PC-3 (cell line): ENCODE measurements at regions not wholly inside any gene's neighbourhood (a gene's known extent, or its start where the extent isn't known, plus 50 kb on each side); places are given as distances from the start of the nearest gene placed in this dataset.

Source experiments
- ATAC-seq: fragments of 200-7000 bp; cut with Tn5 transposase; 2 replicates; pipeline ENCODE4 v1.9.1; 2020; ENCODE audit warnings: mild to moderate bottlenecking, moderate library complexity
- BruUV-seq: library from RNA; stranded (reverse); fragments of 400-500 nt; replicated peaks from 2 replicates; lab custom pipeline; 2021; lab: Mats Ljungman, UMichigan
- CTCF ChIA-PET: fragments of 300-600 bp; sonication (Branson Sonifier 250); formaldehyde crosslinking; loops from one replicate; lab custom pipeline; 2022; ENCODE audit warnings: antibody characterized with exemption; lab: Charles Lee
- POLR2A ChIA-PET: fragments of 300-600 bp; sonication (Branson Sonifier 250); formaldehyde crosslinking; loops from one replicate; lab custom pipeline; 2022; ENCODE audit warnings: antibody characterized with exemption; ENCODE audit not compliant: unreplicated experiment; lab: Charles Lee
- DNase-seq: peaks from one replicate; pipeline ENCODE4 v3.0.0-alpha.2; 2015
- H2AFZ ChIP-seq: fragments of 300-600 bp; sonication (generic); 2 replicates; pipeline ENCODE4 v1.6.0; 2016; ENCODE audit warnings: antibody characterized with exemption, low read length
- H3F3A ChIP-seq: fragments of 300-600 bp; sonication (generic); one replicate; pipeline ENCODE4 v1.6.0; 2017; ENCODE audit warnings: antibody characterized with exemption, low read length, control low read depth, mild to moderate bottlenecking; ENCODE audit not compliant: unreplicated experiment
- H3K27ac ChIP-seq: fragments of 300-600 bp; sonication (generic); 2 replicates; pipeline ENCODE4 v1.5.1; 2016; ENCODE audit warnings: mild to moderate bottlenecking, low read length
- H3K27me3 ChIP-seq: fragments of 300-600 bp; sonication (generic); 2 replicates; pipeline ENCODE4 v1.6.1; 2016; ENCODE audit warnings: low read length, mixed read lengths
- H3K36me3 ChIP-seq: fragments of 300-600 bp; sonication (generic); 2 replicates; pipeline ENCODE4 v1.6.1; 2016; ENCODE audit warnings: low read depth, mixed run types, low read length, mixed read lengths
- H3K4me1 ChIP-seq: fragments of 300-600 bp; sonication (generic); 2 replicates; pipeline ENCODE4 v1.5.1; 2016; ENCODE audit warnings: low read length; ENCODE audit not compliant: insufficient read depth
- H3K4me2 ChIP-seq: fragments of 300-600 bp; sonication (generic); 2 replicates; pipeline ENCODE4 v1.6.0; 2016; ENCODE audit warnings: low read length
- H3K4me3 ChIP-seq: fragments of 300-600 bp; sonication (generic); 2 replicates; pipeline ENCODE4 v1.5.1; 2016; ENCODE audit warnings: mild to moderate bottlenecking, low read length, mixed read lengths
- H3K79me2 ChIP-seq: fragments of 300-600 bp; sonication (generic); 2 replicates; pipeline ENCODE4 v1.6.1; 2017; ENCODE audit warnings: low read length, mixed read lengths
- H3K9ac ChIP-seq: fragments of 300-600 bp; sonication (generic); 2 replicates; pipeline ENCODE4 v1.6.0; 2016; ENCODE audit warnings: mild to moderate bottlenecking, low read length
- H3K9me2 ChIP-seq: fragments of 300-600 bp; sonication (generic); replicated peaks from 2 replicates; pipeline ENCODE4 v1.6.1; 2016; ENCODE audit warnings: mixed run types, low read length, mixed read lengths
- H3K9me3 ChIP-seq: fragments of 300-600 bp; sonication (generic); 2 replicates; pipeline ENCODE4 v1.6.1; 2016; ENCODE audit warnings: low read length, mixed read lengths
- H4K20me1 ChIP-seq: fragments of 300-600 bp; sonication (generic); 2 replicates; pipeline ENCODE4 v1.6.1; 2016; ENCODE audit warnings: low read length, mixed read lengths
- EZH2 ChIP-seq: fragments of 300-600 bp; sonication (generic); IDR thresholded peaks from one replicate; pipeline ENCODE4 v1.6.1; 2017; ENCODE audit warnings: antibody characterized with exemption, mild to moderate bottlenecking, low read length; ENCODE audit not compliant: unreplicated experiment
- EZH2phosphoT487 ChIP-seq: fragments of 300-600 bp; sonication (generic); IDR thresholded peaks from 2 replicates; pipeline ENCODE4 v1.6.1; 2018; ENCODE audit warnings: mild to moderate bottlenecking, antibody characterized with exemption, low read length, borderline replicate concordance
- intact Hi-C: fragments of 100-400 bp; cut with micrococcal nuclease; formaldehyde crosslinking; loops from 2 replicates; pipeline ENCODE4 v1.9.0; 2023
- TF ChIP-seq, protein P1 (sequence below): fragments of 300-600 bp; sonication (generic); conservative IDR thresholded peaks from 2 replicates; pipeline ENCODE4 v1.5.1; 2017; ENCODE audit warnings: antibody characterized with exemption, low read depth, mild to moderate bottlenecking, low read length

GRCh38 chr2:160920061-160920460 is 240.2 kb upstream of the TANK start:
- ChIA-PET POLR2A (no interaction called here), CTCF (no interaction called here)
- no peak overlapping the region for H2AFZ ChIP-seq
- H4K20me1 ChIP-seq: no peaks in the 10 kb centered on the region
- DNase-seq (no peak), ATAC-seq (no peak)
- no peaks in the 10 kb centered on the region for H3F3A ChIP-seq
- TF ChIP-seq, protein P1, sequence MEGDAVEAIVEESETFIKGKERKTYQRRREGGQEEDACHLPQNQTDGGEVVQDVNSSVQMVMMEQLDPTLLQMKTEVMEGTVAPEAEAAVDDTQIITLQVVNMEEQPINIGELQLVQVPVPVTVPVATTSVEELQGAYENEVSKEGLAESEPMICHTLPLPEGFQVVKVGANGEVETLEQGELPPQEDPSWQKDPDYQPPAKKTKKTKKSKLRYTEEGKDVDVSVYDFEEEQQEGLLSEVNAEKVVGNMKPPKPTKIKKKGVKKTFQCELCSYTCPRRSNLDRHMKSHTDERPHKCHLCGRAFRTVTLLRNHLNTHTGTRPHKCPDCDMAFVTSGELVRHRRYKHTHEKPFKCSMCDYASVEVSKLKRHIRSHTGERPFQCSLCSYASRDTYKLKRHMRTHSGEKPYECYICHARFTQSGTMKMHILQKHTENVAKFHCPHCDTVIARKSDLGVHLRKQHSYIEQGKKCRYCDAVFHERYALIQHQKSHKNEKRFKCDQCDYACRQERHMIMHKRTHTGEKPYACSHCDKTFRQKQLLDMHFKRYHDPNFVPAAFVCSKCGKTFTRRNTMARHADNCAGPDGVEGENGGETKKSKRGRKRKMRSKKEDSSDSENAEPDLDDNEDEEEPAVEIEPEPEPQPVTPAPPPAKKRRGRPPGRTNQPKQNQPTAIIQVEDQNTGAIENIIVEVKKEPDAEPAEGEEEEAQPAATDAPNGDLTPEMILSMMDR: no peak
- TF ChIP-seq EZH2phosphoT487: no peak
- no peak for TF ChIP-seq EZH2
- H3K4me1 ChIP-seq: peaks cover 7% of the 10 kb centered on the region; the same call in 1 of the 2 replicates
- no peaks in the 10 kb centered on the region for H3K9me2 ChIP-seq
- intact Hi-C loops: no loop called here
- H3K9me3 ChIP-seq: no peaks in the 10 kb centered on the region
- H3K4me2 ChIP-seq: no peak overlapping the region
- H3K79me2 ChIP-seq: no peaks in the 10 kb centered on the region
- H3K27me3 ChIP-seq: no peaks in the 10 kb centered on the region
- H3K4me3 ChIP-seq: no peak overlapping the region
- H3K27ac ChIP-seq: no peak overlapping the region
- H3K36me3 ChIP-seq: no peaks in the 10 kb centered on the region
- no TSS peak for BruUV-seq
- no peak overlapping the region for H3K9ac ChIP-seq

- no peaks in the 10 kb centered on the region for H3K9me3 ChIP-seq
- H3F3A ChIP-seq: no peaks in the 10 kb centered on the region
- H3K4me1 ChIP-seq: peaks cover 7% of the 10 kb centered on the region; the same call in 1 of the 2 replicates
- H3K4me2 ChIP-seq: no peak overlapping the region
- no peaks in the 10 kb centered on the region for H3K9me2 ChIP-seq
- ATAC-seq (no peak), DNase-seq (no peak)
- no peak overlapping the region for H2AFZ ChIP-seq
- no peak overlapping the region for H3K27ac ChIP-seq
- no peak overlapping the region for H3K4me3 ChIP-seq
- ChIA-PET POLR2A (no interaction called here), CTCF (no interaction called here)
- intact Hi-C loops: no loop called here
- no peaks in the 10 kb centered on the region for H3K79me2 ChIP-seq
- no TSS peak for BruUV-seq
- no peak for TF ChIP-seq EZH2
- no peaks in the 10 kb centered on the region for H3K36me3 ChIP-seq
- no peak overlapping the region for H3K9ac ChIP-seq
- H3K27me3 ChIP-seq: no peaks in the 10 kb centered on the region
- H4K20me1 ChIP-seq: no peaks in the 10 kb centered on the region
These were observed 239.4 kb upstream of the TANK start for GRCh38 chr2:160920791-160921303.

- no peaks in the 10 kb centered on the region for H3K9me3 ChIP-seq
- ATAC-seq (no peak), DNase-seq (no peak)
- intact Hi-C loops: no loop called here
- peaks cover 7% of the 10 kb centered on the region; the same call in 1 of the 2 replicates for H3K4me1 ChIP-seq
- no peaks in the 10 kb centered on the region for H3F3A ChIP-seq
- H3K27me3 ChIP-seq: no peaks in the 10 kb centered on the region
- BruUV-seq: no TSS peak
- H3K9ac ChIP-seq: no peak overlapping the region
- H3K9me2 ChIP-seq: no peaks in the 10 kb centered on the region
- TF ChIP-seq EZH2: no peak
- TF ChIP-seq, protein P1: no peak
- no peak for TF ChIP-seq EZH2phosphoT487
- no peaks in the 10 kb centered on the region for H4K20me1 ChIP-seq
- CTCF ChIA-PET: no interaction called here
- no peaks in the 10 kb centered on the region for H3K79me2 ChIP-seq
- H3K4me2 ChIP-seq: no peak overlapping the region
- no peaks in the 10 kb centered on the region for H3K36me3 ChIP-seq
- POLR2A ChIA-PET: no interaction called here
- H2AFZ ChIP-seq: no peak overlapping the region
- H3K27ac ChIP-seq: no peak overlapping the region
- H3K4me3 ChIP-seq: no peak overlapping the region
These were observed 238.8 kb upstream of the TANK start for GRCh38 chr2:160921386-160921964.
